Jurkat, Clone E6-1 (cell line): ENCODE measurements at regions not wholly inside any gene's neighbourhood (a gene's known extent, or its start where the extent isn't known, plus 50 kb on each side); places are given as distances from the start of the nearest gene placed in this dataset.
"Not testable (repeated sequence)": the region's sequence is repeated elsewhere in the genome, so short reads cannot be mapped to it uniquely, and the experiment has no call there.

Source experiments
- DNase-seq: peaks from one replicate; pipeline ENCODE4 v3.0.0-alpha.2; 2011; ENCODE audit warnings: low read depth, low spot score
- H3K4me3 ChIP-seq: 2 replicates; pipeline ENCODE4 v1.5.1; 2011; ENCODE audit warnings: mild to moderate bottlenecking, low read length, control low read depth, moderate library complexity

DNA sequence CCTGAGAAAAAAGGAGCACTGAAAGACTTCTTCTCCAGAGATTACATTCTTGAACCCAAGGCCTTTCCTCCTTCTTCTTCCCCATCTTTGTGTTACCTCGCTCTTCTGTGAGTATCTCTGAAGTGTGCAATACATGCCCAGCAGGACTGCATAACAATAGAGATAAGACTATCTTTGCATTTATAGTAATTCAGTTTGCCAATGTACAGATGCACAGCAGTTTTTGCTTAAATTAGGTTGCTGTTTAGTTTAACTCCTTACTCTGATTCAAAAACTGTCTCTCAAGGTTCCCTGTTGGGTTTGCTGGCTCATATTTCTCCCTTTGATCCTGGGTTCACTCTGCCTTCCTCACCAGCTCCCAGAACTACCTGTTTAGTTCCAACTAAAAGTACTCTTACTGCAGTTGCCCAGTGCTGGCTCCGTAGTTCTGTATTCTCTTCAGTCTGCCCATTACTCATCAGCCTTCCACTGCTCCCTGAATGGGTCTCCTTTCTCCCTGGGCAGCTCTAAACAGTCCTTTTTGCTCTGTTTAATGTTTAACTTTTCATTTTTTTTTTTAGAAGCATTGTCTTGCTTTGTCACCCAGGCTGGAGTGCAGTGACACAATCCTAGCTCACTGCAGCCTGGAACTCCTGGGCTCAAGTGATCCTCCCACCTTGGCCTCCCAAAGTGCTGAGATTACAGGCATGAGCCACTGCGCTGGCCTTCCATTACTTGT lies 180.6 kb upstream of the CAND1 start:
- DNase-seq: no peak
- H3K4me3 ChIP-seq: no peak overlapping the region

DNA sequence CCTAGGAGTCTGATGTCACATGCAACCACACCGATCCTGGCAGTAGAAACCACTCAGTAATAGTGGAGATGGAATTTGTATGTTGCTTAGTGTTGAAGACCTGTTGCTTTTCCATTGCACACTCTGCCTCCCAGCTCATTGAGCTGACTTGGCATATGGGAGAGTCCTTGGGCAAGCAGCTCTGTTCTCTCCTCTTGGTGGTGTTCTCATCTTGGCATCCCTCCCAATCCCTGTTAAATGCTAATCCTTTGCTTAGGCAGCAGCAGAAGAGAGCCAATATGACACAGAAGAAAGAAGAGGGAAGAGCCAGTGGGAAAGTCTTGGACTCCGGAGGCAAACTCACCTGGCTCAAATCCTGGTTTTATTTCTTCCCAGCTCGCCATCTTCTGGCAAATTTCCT lies 178.0 kb upstream of the CAND1 start:
- DNase-seq: no peak
- H3K4me3 ChIP-seq: no peak overlapping the region

DNA sequence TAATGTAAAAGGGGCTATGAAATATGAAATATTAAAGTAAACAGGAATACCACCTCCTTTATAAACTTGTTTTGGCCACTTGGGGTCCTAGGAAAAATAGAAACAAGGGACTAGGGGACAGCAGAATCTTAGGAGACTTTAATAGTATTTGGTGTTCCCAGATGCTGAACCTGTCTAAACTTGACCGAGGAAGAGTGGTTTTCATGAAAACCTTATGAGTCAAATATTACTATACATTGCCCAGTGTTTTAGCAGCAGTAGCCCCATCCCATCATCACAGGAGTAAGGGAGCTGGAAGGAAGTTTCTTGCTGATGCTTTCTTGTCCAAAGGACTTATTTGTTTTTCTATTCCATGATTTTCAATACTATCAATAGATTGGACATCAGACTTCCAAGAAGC lies 177.5 kb upstream of the CAND1 start:
- no peak overlapping the region for H3K4me3 ChIP-seq
- no peak for DNase-seq

DNA sequence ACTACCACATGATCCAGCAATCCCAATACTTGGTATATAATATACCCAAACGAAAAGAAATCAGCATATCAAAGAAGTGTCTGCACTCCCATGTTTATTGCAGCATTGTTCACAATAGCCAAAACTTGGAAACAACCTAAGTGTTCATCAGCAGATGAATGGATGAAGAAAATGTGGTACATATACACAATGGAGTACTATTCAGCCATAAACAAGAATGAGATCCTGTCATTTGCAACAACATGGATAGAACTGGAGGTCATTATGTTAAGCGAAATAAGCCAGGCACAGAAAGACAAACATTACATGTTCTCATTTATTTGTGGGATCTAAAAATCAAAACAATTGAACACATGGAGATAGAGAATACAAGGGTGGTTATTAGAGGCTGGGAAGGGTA lies 176.2 kb upstream of the CAND1 start:
- not testable (repeated sequence) for DNase-seq, H3K4me3 ChIP-seq

DNA sequence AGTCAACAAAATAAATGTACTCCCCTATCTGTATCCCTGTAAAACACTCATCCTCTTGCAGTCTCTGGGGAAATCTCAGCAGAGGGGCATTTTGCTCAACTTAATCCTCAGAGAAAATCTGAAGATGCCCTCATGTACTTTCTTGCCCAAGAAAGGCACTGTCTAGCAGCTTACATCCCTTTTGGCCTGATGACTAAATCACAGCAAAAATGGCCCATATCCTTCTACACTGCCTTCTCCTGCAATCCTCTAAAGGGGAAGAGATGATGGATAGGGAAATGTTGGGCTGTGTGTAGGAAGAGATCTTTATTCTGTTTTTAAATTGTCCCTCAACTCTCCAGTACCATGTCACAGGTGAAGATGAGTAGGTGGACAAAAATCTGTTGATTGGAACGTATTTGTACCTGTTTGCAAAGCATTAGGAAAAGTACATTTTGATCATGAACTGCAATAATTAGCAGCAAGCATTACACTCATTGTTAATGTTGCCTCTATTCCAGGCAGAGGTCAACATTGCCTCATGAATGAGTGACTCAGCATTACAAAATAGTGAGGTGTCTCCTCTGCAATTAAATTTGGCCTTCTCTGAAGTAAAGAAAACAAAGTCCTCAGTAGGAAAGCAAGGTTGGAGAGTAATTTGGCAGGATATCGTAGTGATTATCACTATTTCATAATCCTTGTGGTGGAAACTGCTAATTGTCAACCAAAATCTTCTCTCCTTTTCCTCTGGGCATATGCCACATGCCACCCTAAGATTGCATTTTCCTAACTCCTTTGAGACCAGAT lies 172.4 kb upstream of the CAND1 start:
- no peak overlapping the region for H3K4me3 ChIP-seq
- no peak for DNase-seq

DNA sequence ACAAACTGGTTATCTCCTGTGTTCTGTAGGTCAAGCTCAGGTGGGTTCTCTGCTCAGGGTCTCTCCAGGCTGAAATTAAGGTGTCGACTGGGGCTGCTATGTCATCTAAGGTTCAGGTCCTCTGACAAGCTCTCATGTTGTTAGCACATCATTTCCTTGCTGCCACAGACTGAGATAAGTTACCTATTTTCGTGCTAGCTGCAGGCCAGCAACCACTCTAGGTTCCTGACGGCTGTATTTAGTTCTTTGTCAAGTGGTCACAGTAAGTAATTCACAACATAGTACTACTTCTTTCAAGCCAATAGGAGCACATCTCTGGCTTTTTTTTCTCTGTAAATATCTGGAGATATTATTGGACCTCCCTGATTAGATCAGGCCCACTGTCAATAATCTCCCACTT lies 169.3 kb upstream of the CAND1 start:
- no peak overlapping the region for H3K4me3 ChIP-seq
- no peak for DNase-seq

DNA sequence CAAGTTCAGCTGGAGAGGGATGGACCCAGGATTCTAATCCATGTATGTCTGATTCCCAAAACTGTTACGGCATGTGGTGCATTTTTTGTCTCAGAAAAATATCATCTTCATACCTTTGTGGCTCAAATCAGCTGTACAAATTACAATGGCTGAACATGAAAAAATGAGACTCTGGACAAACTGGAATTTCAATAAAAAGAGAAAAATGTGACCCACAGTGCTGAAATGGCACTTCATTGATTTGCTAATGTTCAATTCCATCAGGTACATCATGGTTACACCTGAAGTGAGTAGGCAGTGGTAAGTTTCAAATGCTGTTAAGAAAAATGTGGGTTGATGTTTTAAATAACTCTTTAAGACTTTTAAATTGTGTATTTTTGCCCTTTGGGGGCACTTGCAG lies 165.6 kb upstream of the CAND1 start:
- no peak overlapping the region for H3K4me3 ChIP-seq
- no peak for DNase-seq

DNA sequence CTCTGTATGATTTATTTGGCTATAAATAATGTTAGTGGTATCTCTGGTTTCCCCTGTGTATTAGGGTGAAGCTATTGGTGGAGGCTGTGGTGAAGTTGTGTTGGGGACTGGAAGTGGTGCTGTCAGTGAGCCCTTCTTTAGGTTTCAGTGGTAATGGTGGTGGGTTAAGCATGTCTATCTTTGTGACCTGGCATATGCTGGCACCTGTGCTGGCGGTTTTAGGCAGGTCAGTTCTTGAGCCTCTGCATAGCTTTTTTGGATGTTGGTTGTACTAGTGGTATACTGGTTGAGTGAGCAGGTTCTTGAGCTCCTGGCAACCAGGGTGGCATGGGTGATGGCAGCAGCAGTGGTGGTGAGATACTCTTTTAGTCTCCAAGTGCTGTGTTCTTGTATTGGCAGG lies 161.9 kb upstream of the CAND1 start:
- H3K4me3 ChIP-seq: no peak overlapping the region
- DNase-seq: no peak

DNA sequence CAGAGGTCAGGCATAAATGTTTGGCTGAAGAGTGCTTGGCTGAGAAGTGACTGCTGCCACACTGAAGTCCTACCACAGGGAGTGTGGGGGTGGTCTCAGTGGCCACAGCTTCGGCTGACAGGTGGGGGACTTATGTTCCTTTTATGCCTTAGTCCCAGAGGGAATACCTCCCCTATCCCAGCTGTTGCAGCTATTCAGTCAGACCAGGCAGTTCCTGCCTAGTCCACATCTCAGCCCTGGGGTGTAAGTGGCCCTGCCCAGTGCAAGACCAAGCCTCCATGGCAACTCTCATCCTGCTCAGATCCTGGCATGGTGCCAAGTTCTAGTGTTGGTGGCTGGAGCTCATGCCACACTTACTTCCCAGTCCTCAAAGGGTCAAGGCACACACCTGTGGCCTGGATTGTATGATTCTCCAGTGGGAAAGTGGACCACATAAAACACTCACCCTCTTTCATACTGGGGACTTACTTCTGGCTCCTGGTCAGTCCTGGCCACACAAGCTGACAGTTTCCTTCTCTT lies 161.3 kb upstream of the CAND1 start:
- no peak for DNase-seq
- H3K4me3 ChIP-seq: no peak overlapping the region

DNA sequence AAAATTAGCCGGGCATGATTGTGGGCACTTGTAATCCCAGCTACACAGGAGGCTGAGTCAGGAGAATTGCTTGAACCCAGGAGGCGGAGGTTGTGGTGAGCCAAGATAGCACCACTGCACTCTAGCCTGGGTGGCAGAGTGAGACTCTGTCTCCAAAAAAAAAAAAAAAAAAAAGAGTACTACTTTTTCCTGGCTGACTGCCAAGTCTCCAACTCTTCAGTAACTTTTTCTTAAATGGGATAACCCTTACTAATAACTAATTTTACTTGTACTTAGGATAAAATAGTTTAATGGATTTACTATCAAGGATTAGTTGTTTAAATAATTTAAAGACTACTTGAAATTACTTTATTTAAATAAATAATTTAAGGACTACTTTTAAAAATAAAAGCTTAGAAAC lies 158.8 kb upstream of the CAND1 start:
- DNase-seq, H3K4me3 ChIP-seq: not testable (repeated sequence)

DNA sequence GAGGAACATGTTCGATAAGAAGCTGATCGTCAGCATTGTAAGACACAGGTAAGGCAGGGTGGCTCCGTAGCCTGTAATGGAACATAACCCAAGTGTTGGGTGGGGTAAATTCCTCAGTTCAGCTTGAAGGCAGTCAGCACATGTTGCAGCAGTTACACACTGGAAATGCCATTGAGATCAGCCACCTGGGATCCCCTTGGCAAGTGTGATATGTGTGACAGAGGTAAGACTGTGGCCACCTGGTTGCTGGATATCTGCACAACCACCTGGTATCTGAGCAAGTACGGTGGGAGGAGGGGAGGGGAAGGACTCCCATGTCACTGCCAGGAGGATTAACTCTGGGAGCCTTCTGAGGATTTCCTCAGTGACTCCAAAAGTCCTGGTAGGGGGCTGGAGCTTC lies 158.0 kb upstream of the CAND1 start:
- no peak for DNase-seq
- no peak overlapping the region for H3K4me3 ChIP-seq

DNA sequence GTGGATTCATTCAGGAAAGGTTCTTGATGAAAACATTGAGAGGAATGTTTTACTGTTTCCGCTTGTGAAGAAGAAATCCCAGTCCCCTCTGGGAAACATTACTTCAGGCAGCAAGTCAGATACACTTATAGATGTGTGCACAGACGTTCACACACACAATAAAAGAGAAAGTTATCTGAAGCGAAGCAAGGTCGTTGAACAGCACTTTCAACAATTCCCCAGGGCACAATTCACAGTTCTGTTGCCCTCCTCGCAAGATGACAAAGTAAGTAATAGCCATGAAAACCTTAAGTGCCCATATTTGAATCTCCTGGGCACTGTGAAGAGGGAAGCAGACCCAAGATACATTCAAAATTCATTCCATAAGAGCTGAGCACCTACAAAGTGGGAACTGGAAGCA lies 156.6 kb upstream of the CAND1 start:
- no peak for DNase-seq
- no peak overlapping the region for H3K4me3 ChIP-seq

DNA sequence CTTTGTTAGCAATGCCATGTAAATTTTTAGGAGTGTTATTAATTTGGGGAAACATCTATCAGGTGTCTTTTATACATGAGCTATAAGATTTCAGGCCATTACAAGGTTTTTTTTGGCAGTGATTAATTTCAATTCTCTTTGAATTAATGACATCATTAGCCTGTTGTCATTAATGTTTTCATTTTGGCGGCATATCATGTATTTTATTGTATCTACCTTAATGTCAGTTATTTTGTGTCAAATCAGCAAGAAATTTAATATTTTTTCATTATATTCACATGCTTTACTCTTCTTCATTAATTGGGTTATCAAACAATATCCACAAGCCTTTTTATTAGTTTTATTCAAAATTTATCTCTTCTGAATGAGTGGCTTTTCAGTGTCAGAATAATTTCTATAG lies 153.0 kb upstream of the CAND1 start:
- DNase-seq: no peak
- H3K4me3 ChIP-seq: no peak overlapping the region

DNA sequence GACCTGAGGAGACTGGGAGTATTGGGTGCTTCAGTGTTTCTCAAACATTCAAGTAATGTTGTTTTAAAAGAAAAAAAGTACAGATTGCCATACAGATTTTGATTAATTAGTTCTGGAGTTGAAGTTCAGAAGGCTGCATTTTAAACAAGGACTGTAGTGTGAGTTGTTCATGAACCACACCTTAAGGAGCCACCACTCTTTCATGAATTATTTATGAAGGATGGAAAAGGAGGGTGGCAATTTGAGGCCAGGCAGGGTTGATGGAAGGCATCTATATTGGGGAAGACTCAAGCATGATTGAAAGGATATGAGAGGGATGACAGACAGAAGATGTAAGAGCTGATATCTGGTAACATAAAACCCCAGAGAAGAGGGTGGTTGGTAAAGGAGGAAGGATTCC lies 146.6 kb upstream of the CAND1 start:
- no peak overlapping the region for H3K4me3 ChIP-seq
- no peak for DNase-seq

DNA sequence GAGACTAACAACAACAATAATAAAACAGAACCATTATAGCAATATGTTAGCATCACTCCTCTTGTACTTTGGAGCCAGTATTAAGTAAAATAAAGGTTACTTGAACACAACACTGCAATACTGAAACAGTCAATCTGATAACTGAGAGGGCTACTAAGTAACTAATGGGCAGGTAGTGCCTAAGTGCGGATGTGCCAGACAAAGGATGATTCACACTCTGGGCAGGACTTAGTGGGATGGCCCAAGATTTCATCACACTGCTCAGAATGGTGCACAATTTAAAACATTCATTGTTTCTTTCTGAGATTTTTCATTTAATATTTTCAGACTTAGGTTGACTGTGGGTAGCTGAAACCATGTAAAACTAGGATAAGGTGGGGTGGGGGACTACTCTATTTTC lies 131.9 kb upstream of the CAND1 start:
- no peak for DNase-seq
- H3K4me3 ChIP-seq: no peak overlapping the region

DNA sequence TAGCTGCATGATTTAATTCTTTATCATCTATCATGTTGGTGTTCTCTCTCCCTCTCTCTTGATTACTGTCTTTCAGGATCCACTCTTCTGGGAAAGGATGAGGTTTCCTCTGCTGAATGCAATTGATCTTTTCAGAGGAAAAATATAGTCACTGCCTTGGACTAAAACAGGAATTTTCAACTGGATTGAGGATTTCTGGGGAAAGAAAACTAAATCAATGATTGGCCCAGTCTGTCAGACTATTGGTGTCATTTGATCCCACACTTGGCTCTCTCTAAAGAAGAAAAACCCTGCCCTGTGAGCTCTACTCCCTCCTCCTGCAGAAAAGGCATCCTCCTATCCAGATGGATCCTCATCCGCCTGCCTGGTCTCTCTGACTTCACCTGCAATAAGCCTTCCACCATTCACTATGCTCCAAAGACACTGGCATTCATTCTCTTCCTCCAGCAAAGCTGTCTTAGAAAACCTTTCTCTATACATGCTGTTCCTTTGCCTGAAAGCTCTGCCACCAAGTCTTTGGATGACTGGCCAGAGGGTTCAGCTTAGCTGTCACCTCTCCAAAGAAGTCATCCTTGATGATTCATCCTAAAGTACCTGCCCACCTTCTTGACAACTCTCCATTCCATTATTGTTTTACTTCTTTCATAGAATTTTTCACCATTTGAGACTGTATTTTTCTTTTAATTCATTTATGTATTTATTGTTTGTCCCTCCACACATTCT lies 127.7 kb upstream of the CAND1 start:
- H3K4me3 ChIP-seq: no peak overlapping the region
- no peak for DNase-seq

DNA sequence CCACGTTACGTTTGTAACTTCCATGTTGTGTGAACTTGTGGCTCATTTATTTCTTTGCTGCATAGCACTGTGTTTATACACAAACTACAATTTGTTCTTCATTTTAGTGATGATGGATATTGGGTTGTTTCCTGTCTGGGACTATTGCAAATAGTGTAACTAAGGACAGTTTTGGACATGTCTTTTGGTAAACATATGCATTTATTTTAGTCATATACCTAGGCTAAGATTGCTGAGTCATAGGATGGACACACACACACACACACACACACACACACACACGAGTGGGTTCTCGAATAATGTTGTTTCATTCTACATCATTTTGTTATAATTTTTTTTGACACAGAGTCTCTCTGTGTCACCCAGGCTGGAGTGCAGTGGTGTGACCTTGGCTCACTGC lies 123.5 kb upstream of the CAND1 start:
- DNase-seq: no peak
- no peak overlapping the region for H3K4me3 ChIP-seq

DNA sequence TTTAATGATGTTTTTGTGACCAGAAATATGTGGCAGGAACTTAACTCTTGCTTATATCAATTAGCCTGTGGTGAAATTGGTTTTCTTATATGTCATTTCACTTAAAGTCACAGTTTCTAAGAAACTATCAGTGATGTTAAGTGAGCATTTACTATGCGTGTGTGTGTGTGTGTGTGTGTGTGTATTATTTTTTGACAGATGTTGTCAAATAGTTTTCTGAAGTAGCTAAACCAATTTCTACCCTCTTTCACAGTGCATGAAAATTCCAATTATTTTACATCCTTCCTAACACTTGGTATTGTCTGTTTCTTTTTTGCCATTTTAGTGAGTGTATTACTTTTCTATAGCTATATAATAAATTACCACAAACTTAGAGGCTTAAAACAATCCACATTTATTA lies 122.1 kb upstream of the CAND1 start:
- no peak for DNase-seq
- no peak overlapping the region for H3K4me3 ChIP-seq

DNA sequence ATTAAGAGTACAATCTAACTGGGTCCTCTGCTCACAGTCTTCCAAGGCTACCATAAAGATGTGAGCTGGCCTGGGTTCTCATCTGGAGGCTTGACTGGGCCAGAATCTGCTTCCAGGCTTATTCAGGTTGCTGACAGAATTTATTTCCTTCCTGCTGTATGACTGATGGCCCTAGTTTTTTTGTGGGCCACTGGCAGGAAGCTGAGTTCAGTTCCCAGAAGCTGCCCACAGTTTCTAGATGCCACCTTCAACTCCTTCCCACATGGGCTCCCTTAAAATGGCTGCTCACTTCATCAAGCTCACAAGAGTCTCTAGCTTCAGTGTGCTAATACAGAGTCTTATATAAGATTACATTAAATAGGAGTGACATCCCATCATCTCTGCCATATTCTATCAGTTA lies 121.7 kb upstream of the CAND1 start:
- no peak for DNase-seq
- no peak overlapping the region for H3K4me3 ChIP-seq

DNA sequence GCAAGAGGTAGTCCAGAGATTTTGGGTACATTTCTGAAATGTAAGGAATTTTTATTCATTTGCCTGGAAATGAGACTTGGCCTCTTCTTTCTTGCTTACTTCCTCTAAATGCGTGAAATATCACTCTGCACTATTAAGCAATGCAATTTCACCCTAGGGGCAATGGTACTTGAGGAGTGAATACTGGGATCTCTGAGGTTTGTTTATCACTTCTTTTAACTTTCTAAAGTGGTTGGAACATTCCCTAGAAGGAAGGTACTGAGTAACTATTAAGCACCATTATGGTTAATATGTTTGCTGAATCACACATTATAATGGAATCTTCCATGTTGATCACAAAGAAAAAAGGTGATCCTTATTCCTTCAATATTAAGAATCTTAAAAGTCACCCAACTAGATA lies 120.9 kb upstream of the CAND1 start:
- H3K4me3 ChIP-seq: no peak overlapping the region
- DNase-seq: no peak
